Naive B cell (primary cell): ENCODE measurements at regions not wholly inside any gene's neighbourhood (a gene's known extent, or its start where the extent isn't known, plus 50 kb on each side); places are given as distances from the start of the nearest gene placed in this dataset.

Experiments
- ATAC-seq, 2 donors: fragments of 150-1000 bp; cut with Tn5 transposase; 2 replicates each; pipeline ENCODE4 v1.10.0; 2021; ENCODE audit warnings: low read depth in 2 of 2, mild to moderate bottlenecking in 2 of 2, moderate library complexity in 2 of 2
- DNase-seq: peaks from one replicate; pipeline ENCODE4 v3.0.0; 2022
- H3K27ac Mint-ChIP-seq, 6 donors: one replicate each; pipeline ENCODE4 v1.8.0; 2020 to 2022; ENCODE audit warnings: mild to moderate bottlenecking in 6 of 6, mixed read lengths in 6 of 6, moderate library complexity in 5 of 6, inconsistent platforms in 2 of 6
- H3K27me3 Mint-ChIP-seq, 3 donors: one replicate each; pipeline ENCODE4 v1.8.0; 2021 to 2022; ENCODE audit warnings: mixed read lengths in 3 of 3, mild to moderate bottlenecking in 1 of 3
- H3K36me3 Mint-ChIP-seq, 2 donors: one replicate each; pipeline ENCODE4 v1.8.0; 2020 to 2022; ENCODE audit warnings: mixed read lengths in 2 of 2, inconsistent platforms in 1 of 2, mild to moderate bottlenecking in 1 of 2
- H3K4me1 Mint-ChIP-seq, 3 donors: one replicate each; pipeline ENCODE4 v1.8.0; 2020 to 2022; ENCODE audit warnings: mixed read lengths in 3 of 3, inconsistent platforms in 1 of 3, mild to moderate bottlenecking in 1 of 3, moderate library complexity in 1 of 3
- H3K4me3 Mint-ChIP-seq, 8 donors: one replicate each; pipeline ENCODE4 v1.8.0; 2020 to 2022; ENCODE audit warnings: mild to moderate bottlenecking in 8 of 8, mixed read lengths in 8 of 8, moderate library complexity in 8 of 8, inconsistent platforms in 2 of 8
- H3K9me3 Mint-ChIP-seq, 7 donors: one replicate each; pipeline ENCODE4 v1.8.0; 2020 to 2022; ENCODE audit warnings: mixed read lengths in 7 of 7, mild to moderate bottlenecking in 5 of 7, inconsistent platforms in 2 of 7, moderate library complexity in 1 of 7

DNA sequence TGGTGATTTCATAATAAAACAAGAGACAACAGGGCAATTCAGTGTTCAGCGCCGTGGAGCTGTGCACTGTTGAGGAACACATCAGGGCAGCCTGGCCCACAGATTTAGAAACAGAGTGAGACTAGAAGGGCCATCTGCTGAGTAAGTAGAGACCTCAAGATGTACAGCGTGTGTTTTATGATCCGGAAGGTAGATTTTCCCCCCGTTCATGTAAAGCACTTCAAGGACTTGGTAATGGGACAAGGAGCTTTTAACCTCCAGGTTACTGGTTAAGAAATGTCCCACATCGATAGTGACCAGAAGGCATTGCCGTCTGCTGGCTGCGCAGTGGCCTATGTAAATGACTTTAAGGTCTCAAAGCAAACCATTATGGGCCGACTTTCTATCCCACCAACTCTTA is 1057.7 kb upstream of the EEF2KMT start:
- Mint-ChIP-seq H3K27ac (no peak overlapping the region), H3K4me1 (no peaks in the 10 kb centered on the region), H3K27me3 (no peaks in the 10 kb centered on the region), H3K9me3 (peaks cover 0 to 6% (median 4%) of the 10 kb centered on the region in 7 donors), H3K4me3 (no peak overlapping the region), H3K36me3 (no peaks in the 10 kb centered on the region)
- ATAC-seq, result no peak
- DNase-seq, result no peak

DNA sequence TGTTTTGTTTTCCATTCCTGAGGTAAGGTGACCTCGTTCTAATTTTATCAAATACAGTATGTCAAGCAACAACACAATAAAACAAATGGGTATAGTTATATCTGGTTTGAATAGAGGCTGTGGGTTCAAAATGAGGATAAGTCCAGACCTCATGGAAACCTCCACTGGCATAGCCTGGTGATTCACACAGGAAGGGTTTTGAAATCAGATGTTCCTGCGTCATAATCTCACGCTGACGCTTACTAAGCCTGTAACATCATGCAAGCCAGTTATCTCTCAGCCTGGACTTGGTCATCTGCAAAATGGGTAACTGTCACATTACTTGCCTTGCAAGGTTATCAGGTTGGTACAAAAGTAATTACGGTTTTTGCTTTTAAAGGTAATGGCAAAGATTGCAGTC is 1056.3 kb upstream of the EEF2KMT start:
- no peak for DNase-seq
- Mint-ChIP-seq H3K4me3 (no peak overlapping the region), H3K4me1 (no peaks in the 10 kb centered on the region), H3K27me3 (no peaks in the 10 kb centered on the region), H3K27ac (no peak overlapping the region), H3K36me3 (no peaks in the 10 kb centered on the region), H3K9me3 (peaks cover 0 to 11% (median 3%) of the 10 kb centered on the region in 7 donors)
- ATAC-seq, result no peak

DNA sequence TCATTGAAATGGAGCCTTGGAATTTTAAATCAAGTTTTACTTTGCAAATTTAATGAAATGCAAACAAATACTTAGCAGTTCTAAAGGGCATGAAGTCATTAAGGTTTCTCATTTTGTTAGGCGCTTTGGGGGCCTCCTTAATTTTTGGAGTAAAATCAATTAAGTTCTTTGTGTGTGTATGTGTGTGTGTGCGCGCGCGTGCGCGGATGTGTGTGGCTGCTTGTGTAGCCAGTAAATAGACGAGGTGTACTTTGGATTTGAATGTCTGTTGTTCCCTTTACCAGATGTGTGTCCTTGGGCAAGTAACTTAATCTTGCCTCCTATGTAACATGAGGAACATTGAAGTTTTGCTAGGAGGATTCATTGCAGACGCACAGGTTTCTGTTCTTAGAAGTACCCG is 1051.4 kb upstream of the EEF2KMT start:
- DNase-seq (no peak), ATAC-seq (no peak)
- Mint-ChIP-seq H3K4me3 (no peak overlapping the region), H3K27me3 (no peaks in the 10 kb centered on the region), H3K4me1 (no peaks in the 10 kb centered on the region), H3K27ac (no peak overlapping the region), H3K9me3 (peaks cover 0 to 27% (median 6%) of the 10 kb centered on the region in 7 donors), H3K36me3 (no peaks in the 10 kb centered on the region)

DNA sequence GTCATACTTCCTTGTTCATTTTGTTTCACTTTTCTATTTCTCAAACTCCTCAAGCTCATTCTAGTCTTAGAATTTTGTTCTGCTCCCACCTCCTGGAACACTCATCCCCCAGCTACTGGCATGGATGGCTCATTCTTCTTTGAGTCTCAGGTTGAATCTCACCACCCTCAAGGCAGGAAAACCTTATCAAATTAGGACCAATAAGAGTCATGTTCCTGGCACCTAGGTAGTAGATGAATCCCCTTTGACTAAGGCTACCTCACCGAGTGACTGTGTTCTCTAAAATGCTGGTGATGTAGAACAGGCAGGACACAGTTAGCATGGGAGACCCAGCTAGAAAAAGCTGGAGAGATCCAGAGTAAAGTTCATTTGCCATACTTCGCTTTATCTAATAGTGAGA is 1050.8 kb upstream of the EEF2KMT start:
- H3K36me3 Mint-ChIP-seq, result no peaks in the 10 kb centered on the region
- no peaks in the 10 kb centered on the region for H3K4me1 Mint-ChIP-seq
- no peaks in the 10 kb centered on the region for H3K27me3 Mint-ChIP-seq
- ATAC-seq (no peak), DNase-seq (no peak)
- H3K9me3 Mint-ChIP-seq, result peaks cover 0 to 27% (median 6%) of the 10 kb centered on the region in 7 donors
- H3K4me3 Mint-ChIP-seq, result no peak overlapping the region
- H3K27ac Mint-ChIP-seq, result peak overlapping the region in 1 of 6 donors; percentile 60

DNA sequence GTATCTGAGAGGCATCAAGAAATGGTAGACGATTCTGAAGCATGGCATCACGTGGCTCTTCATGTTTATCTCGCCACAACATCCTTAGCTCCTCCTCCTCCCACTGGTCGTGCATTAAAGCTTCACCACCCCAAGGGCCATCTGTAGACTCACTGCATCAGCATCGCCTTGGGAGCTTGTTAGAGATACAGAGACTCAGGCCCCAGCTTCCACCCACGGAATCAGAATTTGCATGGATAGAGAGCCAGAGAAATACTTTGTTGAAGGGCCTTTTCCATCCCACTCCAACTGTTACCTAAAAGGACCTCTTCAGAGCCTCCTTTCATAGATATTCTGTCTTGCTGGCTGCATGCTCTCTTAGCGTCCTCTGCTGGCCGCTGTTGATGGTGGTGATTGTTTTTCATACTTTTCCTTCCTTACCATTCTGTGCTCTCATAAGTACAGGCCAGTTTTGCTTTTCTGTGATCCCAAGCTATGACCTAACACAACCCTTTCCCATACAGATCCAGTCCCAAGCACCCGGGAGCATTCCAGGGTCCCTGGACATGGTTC is 1049.4 kb upstream of the EEF2KMT start:
- Mint-ChIP-seq H3K4me1 (no peaks in the 10 kb centered on the region), H3K27me3 (no peaks in the 10 kb centered on the region), H3K9me3 (peaks cover 6 to 32% (median 7%) of the 10 kb centered on the region in 7 donors), H3K4me3 (no peak overlapping the region), H3K27ac (no peak overlapping the region), H3K36me3 (peaks cover 0 to 4% of the 10 kb centered on the region in 2 donors)
- no peak for ATAC-seq
- DNase-seq, result no peak

DNA sequence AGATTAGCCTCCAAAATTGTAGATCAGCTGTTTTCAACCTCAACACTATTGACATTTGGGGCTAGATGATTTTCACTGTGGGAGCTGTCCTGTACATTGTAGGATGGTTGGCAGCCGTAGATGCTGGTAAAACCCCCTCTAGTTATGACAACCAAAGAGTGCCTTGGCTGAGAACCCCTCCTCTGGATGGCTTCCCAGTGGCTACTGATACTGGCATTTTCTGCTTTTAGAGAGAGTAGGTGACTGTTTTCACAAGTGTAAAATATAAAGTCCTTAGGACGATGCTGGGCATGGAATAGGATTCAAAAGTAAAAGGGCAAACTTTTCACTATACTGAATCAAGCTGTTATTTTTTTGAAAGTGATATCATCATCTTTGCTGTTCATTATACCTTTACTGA is 1048.8 kb upstream of the EEF2KMT start:
- Mint-ChIP-seq H3K27me3 (no peaks in the 10 kb centered on the region), H3K4me3 (peak overlapping the region in 1 of 8 donors; percentile 5), H3K36me3 (peaks cover 0 to 4% of the 10 kb centered on the region in 2 donors), H3K4me1 (no peaks in the 10 kb centered on the region), H3K27ac (no peak overlapping the region), H3K9me3 (peaks cover 6 to 34% (median 8%) of the 10 kb centered on the region in 7 donors)
- DNase-seq (no peak), ATAC-seq (no peak)

DNA sequence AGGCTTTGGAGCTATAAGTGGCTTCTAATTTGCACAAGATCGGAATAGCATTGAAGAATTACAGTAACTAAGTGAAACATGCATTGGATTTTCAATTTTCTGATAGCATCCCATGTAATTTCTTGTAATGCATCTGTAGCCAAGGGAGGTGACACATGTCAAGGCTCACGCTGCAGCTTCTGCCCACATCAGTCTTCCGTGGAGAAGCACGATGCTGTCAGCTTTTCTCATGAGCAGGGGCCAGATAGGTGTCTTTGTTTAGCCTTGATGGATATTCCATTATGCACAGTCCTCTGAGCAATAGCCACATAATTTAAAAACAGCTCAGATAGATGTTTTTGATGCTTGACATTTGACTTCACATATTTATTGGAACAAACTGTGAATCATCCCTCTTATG is 1046.9 kb upstream of the EEF2KMT start:
- H3K36me3 Mint-ChIP-seq, result peaks cover 4 to 5% of the 10 kb centered on the region in 2 donors
- H3K27ac Mint-ChIP-seq, result no peak overlapping the region
- DNase-seq (no peak), ATAC-seq (no peak)
- H3K4me3 Mint-ChIP-seq, result no peak overlapping the region
- peaks cover 7 to 41% (median 14%) of the 10 kb centered on the region in 7 donors for H3K9me3 Mint-ChIP-seq
- no peaks in the 10 kb centered on the region for H3K4me1 Mint-ChIP-seq
- H3K27me3 Mint-ChIP-seq, result no peaks in the 10 kb centered on the region

DNA sequence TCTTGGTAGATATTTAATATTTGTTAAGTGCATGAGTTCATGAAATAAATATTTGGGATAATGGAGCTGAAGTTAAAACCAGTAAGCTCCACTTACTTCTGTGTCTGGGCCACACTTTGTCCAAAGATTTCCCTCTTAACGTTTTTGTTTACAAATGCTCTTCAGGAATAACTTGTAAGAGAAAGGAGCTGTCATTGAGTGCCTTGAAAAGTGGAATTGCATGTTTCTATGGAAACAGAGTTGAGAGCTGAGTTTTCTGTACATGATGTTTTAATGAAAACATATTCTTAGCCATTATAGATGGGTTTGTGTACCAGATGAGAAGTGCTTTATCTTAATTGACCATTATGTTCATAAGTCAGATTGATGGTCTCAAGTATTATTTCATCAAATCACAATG is 1045.4 kb upstream of the EEF2KMT start:
- Mint-ChIP-seq H3K4me1 (no peaks in the 10 kb centered on the region), H3K4me3 (no peak overlapping the region), H3K9me3 (peaks cover 7 to 36% (median 15%) of the 10 kb centered on the region in 7 donors), H3K27ac (no peak overlapping the region), H3K36me3 (peaks cover 4 to 6% of the 10 kb centered on the region in 2 donors), H3K27me3 (no peaks in the 10 kb centered on the region)
- no peak for ATAC-seq
- DNase-seq, result no peak

DNA sequence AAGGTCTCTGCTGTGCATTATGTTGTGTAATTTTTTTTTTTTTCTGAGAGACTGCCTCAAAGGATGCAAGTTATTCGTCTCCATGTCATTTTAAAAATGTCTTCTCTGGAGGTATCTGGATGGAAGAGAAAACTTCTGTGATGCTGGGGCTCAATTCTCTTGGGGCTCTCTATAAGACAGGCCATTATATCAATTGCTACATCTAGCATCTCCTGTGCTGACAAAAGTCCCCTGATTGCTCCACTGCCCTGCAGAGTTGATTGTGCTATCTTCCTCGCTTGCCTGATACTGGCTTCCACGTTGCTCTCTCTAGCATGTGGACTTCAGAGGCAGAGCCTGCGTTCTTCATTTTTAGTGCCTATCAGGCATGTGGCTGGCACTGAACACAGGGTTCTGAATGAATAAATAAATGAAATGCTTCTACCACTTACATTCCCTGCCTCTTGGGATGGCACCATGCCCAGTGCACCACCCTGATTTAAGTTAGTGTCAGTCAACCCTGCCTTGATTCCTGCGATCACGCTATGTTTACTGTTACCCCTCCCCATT is 1035.5 kb upstream of the EEF2KMT start:
- Mint-ChIP-seq H3K4me3 (no peak overlapping the region), H3K27ac (no peak overlapping the region), H3K9me3 (peaks cover 0 to 24% (median 3%) of the 10 kb centered on the region in 7 donors), H3K36me3 (peaks cover 0 to 6% of the 10 kb centered on the region in 2 donors), H3K27me3 (no peaks in the 10 kb centered on the region), H3K4me1 (no peaks in the 10 kb centered on the region)
- ATAC-seq (no peak), DNase-seq (no peak)

DNA sequence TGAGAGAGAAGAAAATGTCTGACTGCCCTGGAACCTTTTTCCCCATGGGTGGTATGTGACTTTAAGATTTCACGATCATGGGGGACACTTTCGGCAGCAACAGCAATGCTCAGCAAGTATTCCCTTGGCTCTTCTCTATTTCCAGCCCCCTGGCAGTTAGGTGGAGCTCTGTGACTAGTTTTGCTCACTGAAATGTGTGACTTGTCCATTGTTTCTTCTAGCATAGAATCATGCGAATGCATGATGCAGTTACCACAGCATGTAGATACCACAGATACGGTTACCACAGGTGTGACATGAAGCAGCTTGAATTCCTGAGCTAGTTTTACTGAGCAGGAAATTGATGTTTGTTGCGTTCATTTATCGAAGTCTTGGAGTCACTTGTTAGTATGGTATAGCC is 1034.5 kb upstream of the EEF2KMT start:
- H3K27me3 Mint-ChIP-seq, result no peaks in the 10 kb centered on the region
- peaks cover 0 to 24% (median 3%) of the 10 kb centered on the region in 7 donors for H3K9me3 Mint-ChIP-seq
- no peaks in the 10 kb centered on the region for H3K4me1 Mint-ChIP-seq
- H3K27ac Mint-ChIP-seq, result no peak overlapping the region
- DNase-seq (no peak), ATAC-seq (no peak)
- no peak overlapping the region for H3K4me3 Mint-ChIP-seq
- peaks cover 0 to 6% of the 10 kb centered on the region in 2 donors for H3K36me3 Mint-ChIP-seq

DNA sequence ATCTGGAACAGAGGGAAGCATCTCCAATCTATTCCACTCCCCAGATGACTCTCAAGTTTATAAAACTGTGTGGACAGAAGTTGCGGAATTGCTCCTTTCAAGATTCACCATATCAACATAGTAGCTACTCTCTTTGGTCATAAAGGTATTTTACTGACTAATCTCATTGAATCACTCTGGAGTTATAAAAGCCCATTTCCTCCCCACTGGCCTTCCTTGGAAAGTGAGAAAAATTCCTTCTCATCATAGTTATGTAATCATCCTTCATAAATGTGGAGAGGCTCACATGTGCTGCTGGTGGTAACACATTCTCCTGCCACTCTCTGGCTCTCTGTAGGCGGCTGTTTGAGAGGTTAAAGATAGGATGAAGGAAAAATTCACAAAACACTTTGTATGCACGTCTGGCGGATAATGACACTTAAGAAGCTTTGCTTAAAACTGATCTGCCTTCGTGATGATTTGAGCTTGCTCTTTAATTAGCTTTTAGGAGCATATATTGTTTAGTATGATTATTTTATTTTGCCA is 1034.0 kb upstream of the EEF2KMT start:
- DNase-seq (no peak), ATAC-seq (no peak)
- Mint-ChIP-seq H3K4me3 (no peak overlapping the region), H3K4me1 (no peaks in the 10 kb centered on the region), H3K27ac (no peak overlapping the region), H3K36me3 (peaks cover 0 to 6% of the 10 kb centered on the region in 2 donors), H3K9me3 (peaks cover 0 to 18% (median 3%) of the 10 kb centered on the region in 7 donors), H3K27me3 (no peaks in the 10 kb centered on the region)

DNA sequence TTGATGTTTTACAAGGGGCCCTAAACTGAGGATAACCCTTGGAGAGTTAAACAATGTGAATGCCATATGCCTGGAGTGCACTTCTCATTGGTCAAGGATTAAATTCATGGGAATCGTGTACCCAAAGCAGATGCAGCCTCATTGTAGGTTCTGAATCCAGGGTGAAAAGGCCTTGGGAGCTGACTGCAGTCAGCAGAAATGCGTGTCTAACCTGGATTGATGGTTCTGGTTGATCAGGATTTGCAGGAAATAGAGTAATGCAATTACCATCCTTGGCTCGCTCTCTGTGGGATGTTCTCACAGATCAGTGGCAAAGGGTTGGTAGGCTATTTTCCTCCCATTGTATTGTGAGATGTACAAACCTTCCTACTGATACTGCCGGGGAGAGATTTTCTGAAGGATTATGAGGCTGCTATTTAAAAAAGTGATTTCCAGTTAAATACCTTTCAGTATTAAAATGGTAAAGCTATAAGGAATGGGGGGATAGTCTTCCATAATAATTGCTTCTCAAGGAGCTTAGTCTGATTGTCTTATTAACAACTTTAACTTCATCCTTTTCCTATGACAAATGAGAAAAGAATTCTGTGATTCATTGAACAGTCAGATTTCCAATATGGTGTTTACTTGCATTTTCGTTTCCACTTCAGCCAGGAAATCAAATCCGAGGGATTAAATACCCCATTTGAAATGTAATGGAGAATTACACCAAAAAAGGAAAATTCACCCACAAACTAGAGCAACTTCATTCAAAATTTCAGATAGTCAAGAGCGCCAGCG is 1028.1 kb upstream of the EEF2KMT start:
- Mint-ChIP-seq H3K4me3 (no peak overlapping the region), H3K4me1 (no peaks in the 10 kb centered on the region), H3K36me3 (no peaks in the 10 kb centered on the region), H3K27me3 (no peaks in the 10 kb centered on the region), H3K9me3 (peaks cover 0 to 9% (median 4%) of the 10 kb centered on the region in 7 donors), H3K27ac (no peak overlapping the region)
- ATAC-seq, result no peak
- DNase-seq, result no peak

DNA sequence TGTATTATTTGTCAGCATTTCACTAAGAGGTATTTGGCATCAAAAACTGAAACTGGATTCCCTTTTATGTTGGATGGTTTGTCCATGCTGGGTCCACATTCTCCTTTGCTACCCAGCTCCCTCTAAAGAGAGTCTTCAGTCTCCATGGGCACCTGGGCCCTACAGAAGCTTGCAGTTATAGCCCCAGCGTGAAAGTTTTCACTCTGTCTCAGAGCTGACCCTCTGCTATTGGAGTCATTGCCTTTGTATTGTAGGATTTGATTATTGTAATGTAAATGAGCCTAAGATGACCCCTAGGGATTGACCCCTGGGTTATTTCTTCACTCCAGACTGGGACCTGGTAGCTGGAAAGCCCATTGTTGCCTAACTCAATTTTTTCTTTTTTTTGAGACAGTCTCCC is 1026.5 kb upstream of the EEF2KMT start:
- Mint-ChIP-seq H3K27me3 (no peaks in the 10 kb centered on the region), H3K4me3 (no peak overlapping the region), H3K9me3 (peaks cover 0 to 8% (median 6%) of the 10 kb centered on the region in 7 donors), H3K4me1 (no peaks in the 10 kb centered on the region), H3K36me3 (no peaks in the 10 kb centered on the region), H3K27ac (no peak overlapping the region)
- no peak for DNase-seq
- no peak for ATAC-seq

DNA sequence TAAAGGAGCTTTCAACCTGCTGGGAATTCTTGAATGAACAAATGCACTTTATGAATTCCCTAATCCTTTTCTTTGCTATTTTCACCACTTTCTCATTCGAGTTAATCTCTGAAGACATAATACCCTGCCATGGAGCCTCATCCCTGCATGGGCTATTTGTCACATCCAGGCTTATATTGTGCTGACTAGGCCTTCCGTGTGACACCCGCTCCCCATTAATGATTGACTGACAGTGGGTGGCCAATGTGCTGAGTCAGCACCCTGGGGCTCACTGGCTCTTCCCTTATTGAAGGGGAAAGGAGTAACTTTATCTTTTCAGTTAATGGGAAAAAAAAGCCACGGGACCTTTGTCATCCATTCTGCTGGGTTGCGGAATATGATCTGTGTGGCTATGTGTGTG is 1024.8 kb upstream of the EEF2KMT start:
- ATAC-seq, result no peak
- no peak overlapping the region for H3K4me3 Mint-ChIP-seq
- no peak overlapping the region for H3K27ac Mint-ChIP-seq
- no peaks in the 10 kb centered on the region for H3K27me3 Mint-ChIP-seq
- no peaks in the 10 kb centered on the region for H3K36me3 Mint-ChIP-seq
- H3K4me1 Mint-ChIP-seq, result no peaks in the 10 kb centered on the region
- no peak for DNase-seq
- peaks cover 0 to 15% (median 5%) of the 10 kb centered on the region in 7 donors for H3K9me3 Mint-ChIP-seq
